ENCODE measurements at regions not wholly inside any gene's neighbourhood (a gene's known extent, or its start where the extent isn't known, plus 50 kb on each side); places are given as distances from the start of the nearest gene placed in this dataset.

GRCh38 chr11:69416762-69417698 lies 64.4 kb upstream of the LINC01488 start:
- no peak for DNase-seq

- no peak for DNase-seq
Observed at GRCh38 chr11:69417699-69418085, 63.8 kb upstream of the LINC01488 start.

GRCh38 chr11:69418576-69419296 lies 62.7 kb upstream of the LINC01488 start:
- DNase-seq: no peak

GRCh38 chr11:69419662-69420395 lies 61.6 kb upstream of the LINC01488 start:
- DNase-seq: no peak

- no peak for DNase-seq
Observed at GRCh38 chr11:69422645-69423044, 58.8 kb upstream of the LINC01488 start.

GRCh38 chr11:69423181-69423580 lies 58.3 kb upstream of the LINC01488 start:
- no peak for DNase-seq

GRCh38 chr11:69423611-69424385 lies 57.7 kb upstream of the LINC01488 start:
- no peak for DNase-seq

GRCh38 chr11:69424748-69425147 lies 56.7 kb upstream of the LINC01488 start:
- DNase-seq: no peak

- DNase-seq: no peak
Observed at GRCh38 chr11:69425444-69425843, 56.0 kb upstream of the LINC01488 start.

- DNase-seq: no peak
Observed at GRCh38 chr11:69425895-69426544, 55.4 kb upstream of the LINC01488 start.

- DNase-seq: no peak
Observed at GRCh38 chr11:69427337-69427736, 54.1 kb upstream of the LINC01488 start.

GRCh38 chr11:69427906-69428880 lies 53.3 kb upstream of the LINC01488 start:
- no peak for DNase-seq

- no peak for DNase-seq
Observed at GRCh38 chr11:69429716-69430491, 51.6 kb upstream of the LINC01488 start.

- DNase-seq: no peak
Observed at GRCh38 chr11:69430566-69430965, 50.9 kb upstream of the LINC01488 start.

GRCh38 chr11:69431136-69431535 lies 50.3 kb upstream of the LINC01488 start:
- DNase-seq: no peak
